Cardiac muscle cell (in vitro differentiated cells and primary cell): ENCODE measurements at regions not wholly inside any gene's neighbourhood (a gene's known extent, or its start where the extent isn't known, plus 50 kb on each side); places are given as distances from the start of the nearest gene placed in this dataset.
"Not testable (repeated sequence)": the region's sequence is repeated elsewhere in the genome, so short reads cannot be mapped to it uniquely, and the experiment has no call there.

Source experiments
- DNase-seq, 2 donors: peaks; one replicate each; pipeline versions ENCODE4 v3.0.0 to v3.0.0-alpha.2; 2010 to 2017; ENCODE audit warnings: low read depth in 1 of 2, low spot score in 1 of 2
- H3K27ac ChIP-seq: fragments of 200-600 bp; sonication (generic); 2 replicates; pipeline ENCODE4 v1.5.1; 2016
- H3K27me3 ChIP-seq: fragments of 200-600 bp; sonication (generic); 2 replicates; pipeline ENCODE4 v1.6.0; 2016; ENCODE audit warnings: control low read depth
- H3K36me3 ChIP-seq: fragments of 200-600 bp; sonication (generic); 2 replicates; pipeline ENCODE4 v1.5.1; 2016; ENCODE audit warnings: control low read depth
- H3K4me1 ChIP-seq: fragments of 200-600 bp; sonication (generic); 2 replicates; pipeline ENCODE4 v1.8.1; 2017; ENCODE audit warnings: low read depth, mild to moderate bottlenecking, mixed run types
- H3K4me3 ChIP-seq: fragments of 200-600 bp; sonication (generic); 2 replicates; pipeline ENCODE4 v1.5.1; 2016; ENCODE audit warnings: mild to moderate bottlenecking
- H3K9me3 ChIP-seq: fragments of 200-600 bp; sonication (generic); 2 replicates; pipeline ENCODE4 v1.5.1; 2017; ENCODE audit warnings: low read depth, mild to moderate bottlenecking, control low read depth
- TF ChIP-seq, protein P1 (sequence below): IDR thresholded peaks from 2 replicates; pipeline ENCODE4 v1.5.1; 2012; ENCODE audit warnings: low read depth, mild to moderate bottlenecking, low read length

DNA sequence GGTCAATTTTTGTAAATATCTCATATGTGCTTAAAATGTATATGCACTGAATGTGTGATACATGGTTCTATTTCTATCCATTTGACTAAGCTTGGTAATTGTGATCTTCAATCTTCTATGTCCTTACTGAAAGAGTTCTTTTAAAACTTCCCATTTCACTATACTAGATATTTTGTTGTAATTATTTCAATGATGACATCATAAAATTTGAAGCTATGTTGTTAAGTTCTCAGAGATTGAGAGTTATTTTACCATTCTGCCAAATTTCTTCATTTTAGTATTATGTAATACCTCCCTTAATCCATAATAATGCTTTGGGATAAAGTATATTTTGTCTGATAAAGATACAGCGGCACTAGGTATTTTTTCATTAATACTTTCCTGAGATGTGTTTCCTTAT lies 1307.3 kb downstream of the RPA4 start:
- no peak overlapping the region for H3K27ac ChIP-seq

DNA sequence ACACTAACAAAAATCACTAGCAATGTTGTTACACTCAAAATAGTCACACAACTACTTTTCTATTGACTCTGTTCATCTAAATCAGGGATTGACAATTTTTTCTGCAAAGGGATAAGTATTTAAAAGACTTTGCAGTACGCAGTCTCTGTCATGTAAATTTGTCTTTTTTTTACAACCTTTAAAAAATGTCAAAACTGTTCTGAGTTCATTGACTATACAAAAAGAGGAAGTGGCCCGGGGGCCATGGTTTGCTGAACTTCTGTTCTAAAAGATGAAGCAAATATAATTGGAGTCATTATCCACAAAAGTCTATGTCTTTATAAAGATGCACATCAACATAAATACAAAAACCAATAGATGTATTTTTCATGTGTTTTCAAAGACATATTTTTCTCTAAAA lies 1310.3 kb downstream of the RPA4 start:
- Histone ChIP-seq H3K9me3 (no peaks in the 10 kb centered on the region), H3K4me1 (no peaks in the 10 kb centered on the region), H3K27ac (no peak overlapping the region), H3K27me3 (no peaks in the 10 kb centered on the region), H3K36me3 (no peaks in the 10 kb centered on the region), H3K4me3 (no peak overlapping the region)
- DNase-seq: no peak
- TF ChIP-seq, protein P1, sequence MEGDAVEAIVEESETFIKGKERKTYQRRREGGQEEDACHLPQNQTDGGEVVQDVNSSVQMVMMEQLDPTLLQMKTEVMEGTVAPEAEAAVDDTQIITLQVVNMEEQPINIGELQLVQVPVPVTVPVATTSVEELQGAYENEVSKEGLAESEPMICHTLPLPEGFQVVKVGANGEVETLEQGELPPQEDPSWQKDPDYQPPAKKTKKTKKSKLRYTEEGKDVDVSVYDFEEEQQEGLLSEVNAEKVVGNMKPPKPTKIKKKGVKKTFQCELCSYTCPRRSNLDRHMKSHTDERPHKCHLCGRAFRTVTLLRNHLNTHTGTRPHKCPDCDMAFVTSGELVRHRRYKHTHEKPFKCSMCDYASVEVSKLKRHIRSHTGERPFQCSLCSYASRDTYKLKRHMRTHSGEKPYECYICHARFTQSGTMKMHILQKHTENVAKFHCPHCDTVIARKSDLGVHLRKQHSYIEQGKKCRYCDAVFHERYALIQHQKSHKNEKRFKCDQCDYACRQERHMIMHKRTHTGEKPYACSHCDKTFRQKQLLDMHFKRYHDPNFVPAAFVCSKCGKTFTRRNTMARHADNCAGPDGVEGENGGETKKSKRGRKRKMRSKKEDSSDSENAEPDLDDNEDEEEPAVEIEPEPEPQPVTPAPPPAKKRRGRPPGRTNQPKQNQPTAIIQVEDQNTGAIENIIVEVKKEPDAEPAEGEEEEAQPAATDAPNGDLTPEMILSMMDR: no peak

More for the DNA sequence above, 1307.3 kb downstream of the RPA4 start:
- no peak for DNase-seq
- TF ChIP-seq, protein P1: no peak
- Histone ChIP-seq H3K4me1 (no peaks in the 10 kb centered on the region), H3K36me3 (no peaks in the 10 kb centered on the region), H3K9me3 (no peaks in the 10 kb centered on the region), H3K4me3 (no peak overlapping the region), H3K27me3 (no peaks in the 10 kb centered on the region)

DNA sequence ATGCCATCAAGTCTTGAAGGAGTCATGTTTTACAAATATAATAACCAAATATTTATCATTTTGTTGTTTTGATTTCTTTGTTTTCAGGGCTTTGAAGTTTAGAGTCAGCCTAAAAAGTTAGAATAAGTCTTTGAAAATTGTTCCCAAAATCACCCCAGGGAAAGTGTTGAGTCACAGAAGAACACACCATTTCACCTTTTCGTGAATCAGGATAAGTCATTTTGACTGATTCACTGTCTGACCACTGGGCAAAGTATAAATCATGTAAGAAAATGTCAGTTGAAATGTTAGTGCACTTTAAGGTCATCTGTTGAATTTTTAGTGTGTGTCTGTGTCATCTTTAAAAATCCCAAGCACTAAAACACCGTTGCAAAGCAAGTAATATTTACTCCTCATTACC lies 1320.1 kb downstream of the RPA4 start:
- H3K4me3 ChIP-seq: no peak overlapping the region
- H3K4me1 ChIP-seq: no peaks in the 10 kb centered on the region
- DNase-seq: no peak
- H3K36me3 ChIP-seq: no peaks in the 10 kb centered on the region
- H3K27ac ChIP-seq: no peak overlapping the region
- no peaks in the 10 kb centered on the region for H3K27me3 ChIP-seq
- no peaks in the 10 kb centered on the region for H3K9me3 ChIP-seq
- TF ChIP-seq, protein P1: no peak

DNA sequence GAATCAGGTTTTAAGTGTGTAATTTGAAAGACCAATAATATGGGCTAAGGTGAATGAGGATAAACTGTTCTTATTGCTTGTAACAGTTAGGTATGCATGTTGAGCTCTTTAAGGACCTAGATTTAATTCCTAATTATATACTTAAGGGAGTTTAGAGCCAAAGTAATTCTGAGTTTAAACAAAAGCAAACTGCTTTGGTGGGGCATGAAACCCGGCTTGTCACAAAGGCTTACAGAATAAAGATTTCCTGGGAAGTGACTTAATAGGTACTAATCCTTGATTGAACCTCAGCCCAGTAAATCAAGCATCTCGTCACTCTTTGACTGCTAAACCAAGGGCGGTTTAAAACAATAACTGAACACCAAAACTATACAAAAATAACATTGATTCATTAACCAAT lies 1324.2 kb downstream of the RPA4 start:
- H3K27ac ChIP-seq: no peak overlapping the region
- H3K9me3 ChIP-seq: no peaks in the 10 kb centered on the region
- no peaks in the 10 kb centered on the region for H3K4me1 ChIP-seq
- no peak for DNase-seq
- TF ChIP-seq, protein P1: no peak
- H3K27me3 ChIP-seq: no peaks in the 10 kb centered on the region
- H3K36me3 ChIP-seq: no peaks in the 10 kb centered on the region
- H3K4me3 ChIP-seq: no peak overlapping the region

DNA sequence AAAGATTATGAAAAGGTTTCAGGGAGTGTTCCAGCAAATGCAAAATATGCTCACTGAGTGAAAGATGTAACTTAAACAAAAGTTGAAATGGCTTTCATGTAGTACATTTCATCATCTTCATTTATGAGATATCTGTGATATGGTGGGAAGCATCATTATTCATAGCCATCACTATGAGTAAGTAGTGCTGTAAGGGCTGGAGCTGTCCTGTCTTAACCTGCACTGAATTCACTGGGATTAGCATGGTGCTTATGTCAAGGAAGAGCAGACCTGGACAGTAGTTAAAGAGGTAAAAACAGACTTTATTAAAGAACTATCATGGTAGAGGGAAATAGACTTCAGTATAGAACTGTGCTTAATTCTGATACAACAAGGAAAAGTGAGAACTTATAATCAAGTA lies 1347.3 kb downstream of the RPA4 start:
- no peak overlapping the region for H3K27ac ChIP-seq
- no peaks in the 10 kb centered on the region for H3K27me3 ChIP-seq
- no peaks in the 10 kb centered on the region for H3K4me1 ChIP-seq
- TF ChIP-seq, protein P1: no peak
- H3K4me3 ChIP-seq: no peak overlapping the region
- no peaks in the 10 kb centered on the region for H3K9me3 ChIP-seq
- H3K36me3 ChIP-seq: no peaks in the 10 kb centered on the region
- no peak for DNase-seq

DNA sequence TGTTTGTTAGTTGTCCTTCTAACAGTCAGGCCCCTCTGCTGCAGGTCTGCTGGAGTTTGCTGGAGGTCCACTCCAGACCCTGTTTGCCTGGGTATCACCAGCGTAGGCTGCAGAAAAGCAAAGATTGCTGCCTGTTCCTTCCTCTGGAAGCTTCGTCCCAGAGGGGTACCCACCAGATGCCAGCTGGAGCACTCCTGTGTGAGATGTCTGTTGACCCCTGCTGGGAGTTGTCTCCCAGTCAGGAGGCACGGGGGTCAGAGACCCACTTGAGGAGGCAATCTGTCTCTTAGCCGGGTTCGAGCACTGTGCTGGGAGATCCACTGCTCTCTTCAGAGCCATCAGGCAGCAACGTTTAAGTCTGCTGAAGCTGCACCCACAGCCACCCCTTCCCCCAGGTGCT lies 1356.4 kb downstream of the RPA4 start:
- not testable (repeated sequence) for DNase-seq, H3K36me3 ChIP-seq, H3K4me3 ChIP-seq, H3K27ac ChIP-seq, H3K27me3 ChIP-seq, H3K9me3 ChIP-seq, H3K4me1 ChIP-seq
